Smooth muscle cell (in vitro differentiated cells): ENCODE measurements at regions not wholly inside any gene's neighbourhood (a gene's known extent, or its start where the extent isn't known, plus 50 kb on each side); places are given as distances from the start of the nearest gene placed in this dataset.

Experiments
- DNase-seq: peaks from one replicate; lab custom pipeline; 2025; ENCODE audit not compliant: unreplicated experiment; lab: John Stamatoyannopoulos, UW
- H2AFZ ChIP-seq: fragments of 200-600 bp; sonication (generic); 2 replicates; pipeline ENCODE4 v1.6.0; 2016; ENCODE audit warnings: antibody characterized with exemption, low read depth, mild to moderate bottlenecking
- H3F3A ChIP-seq: fragments of 200-600 bp; sonication (generic); 2 replicates; pipeline ENCODE4 v1.6.0; 2017; ENCODE audit warnings: antibody characterized with exemption, low read depth
- H3K27ac ChIP-seq: fragments of 200-600 bp; sonication (generic); 2 replicates; pipeline ENCODE4 v1.5.1; 2016; ENCODE audit warnings: low read depth, mild to moderate bottlenecking
- H3K27me3 ChIP-seq: fragments of 200-600 bp; sonication (generic); 2 replicates; pipeline ENCODE4 v1.6.1; 2016; ENCODE audit warnings: low read depth, mild to moderate bottlenecking
- H3K36me3 ChIP-seq: fragments of 200-600 bp; sonication (generic); 2 replicates; pipeline ENCODE4 v1.5.1; 2016; ENCODE audit warnings: low read depth
- H3K4me1 ChIP-seq: fragments of 200-600 bp; sonication (generic); 2 replicates; pipeline ENCODE4 v1.5.1; 2016; ENCODE audit warnings: low read depth
- H3K4me2 ChIP-seq: fragments of 200-600 bp; sonication (generic); 2 replicates; pipeline ENCODE4 v1.6.0; 2016; ENCODE audit warnings: mild to moderate bottlenecking
- H3K4me3 ChIP-seq: fragments of 200-600 bp; sonication (generic); 2 replicates; pipeline ENCODE4 v1.5.1; 2016; ENCODE audit warnings: mild to moderate bottlenecking
- H3K79me2 ChIP-seq: fragments of 200-600 bp; sonication (generic); 2 replicates; pipeline ENCODE4 v1.6.0; 2016; ENCODE audit warnings: low read depth, mild to moderate bottlenecking
- H3K9ac ChIP-seq: fragments of 200-600 bp; sonication (generic); 2 replicates; pipeline ENCODE4 v1.6.0; 2016; ENCODE audit warnings: low read depth
- H3K9me3 ChIP-seq: fragments of 200-600 bp; sonication (generic); replicated peaks from 2 replicates; pipeline ENCODE4 v1.5.1; 2016; ENCODE audit warnings: low read depth
- H4K20me1 ChIP-seq: fragments of 200-600 bp; sonication (generic); 2 replicates; pipeline ENCODE4 v1.6.0; 2016; ENCODE audit warnings: low read depth
- WGBS: methylation state at CpG from one replicate; pipeline ENCODE4 v1.1.7; 2016; ENCODE audit warnings: low lambda C conversion rate; 5-methylcytosine and 5-hydroxymethylcytosine counted together
- TF ChIP-seq, protein P1 (sequence below): fragments of 200-600 bp; sonication (generic); IDR thresholded peaks from 2 replicates; pipeline ENCODE4 v1.5.1; 2017; ENCODE audit warnings: borderline replicate concordance, mild to moderate bottlenecking, antibody characterized with exemption; ENCODE audit not compliant: insufficient read depth, poor library complexity, severe bottlenecking

DNA sequence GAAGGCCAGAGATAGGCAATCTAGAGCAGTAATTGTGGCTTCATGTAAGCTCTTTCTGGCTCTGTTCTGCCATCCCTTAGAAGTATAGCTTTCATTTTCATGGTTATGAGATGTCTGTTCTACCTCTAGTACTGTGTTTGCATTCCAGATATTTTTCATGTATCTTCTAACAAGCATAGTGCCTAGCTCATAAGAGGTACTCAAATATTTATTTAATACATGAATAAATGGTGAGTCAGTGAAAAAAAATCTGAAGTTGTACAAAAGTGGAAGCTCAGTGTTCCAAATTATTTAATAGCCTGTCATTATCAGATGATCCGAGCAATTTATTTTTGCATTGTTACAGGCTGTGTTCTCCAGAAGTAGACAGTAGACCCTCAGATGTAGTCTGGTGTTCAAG, 64.3 kb downstream of the OXSM start:
- no peak overlapping the region for H3K9ac ChIP-seq
- H3K79me2 ChIP-seq: no peaks in the 10 kb centered on the region
- 94% methylated on average over 1 of the region's 1 CpG for WGBS
- peak overlapping the region; percentile 49 for H3K4me2 ChIP-seq
- H3K27ac ChIP-seq: peak overlapping the region; percentile 71
- no peak for DNase-seq
- H3K4me1 ChIP-seq: no peaks in the 10 kb centered on the region
- no peaks in the 10 kb centered on the region for H4K20me1 ChIP-seq
- H3K4me3 ChIP-seq: no peak overlapping the region
- H3K36me3 ChIP-seq: no peaks in the 10 kb centered on the region
- H3K9me3 ChIP-seq: no peaks in the 10 kb centered on the region
- TF ChIP-seq, protein P1, sequence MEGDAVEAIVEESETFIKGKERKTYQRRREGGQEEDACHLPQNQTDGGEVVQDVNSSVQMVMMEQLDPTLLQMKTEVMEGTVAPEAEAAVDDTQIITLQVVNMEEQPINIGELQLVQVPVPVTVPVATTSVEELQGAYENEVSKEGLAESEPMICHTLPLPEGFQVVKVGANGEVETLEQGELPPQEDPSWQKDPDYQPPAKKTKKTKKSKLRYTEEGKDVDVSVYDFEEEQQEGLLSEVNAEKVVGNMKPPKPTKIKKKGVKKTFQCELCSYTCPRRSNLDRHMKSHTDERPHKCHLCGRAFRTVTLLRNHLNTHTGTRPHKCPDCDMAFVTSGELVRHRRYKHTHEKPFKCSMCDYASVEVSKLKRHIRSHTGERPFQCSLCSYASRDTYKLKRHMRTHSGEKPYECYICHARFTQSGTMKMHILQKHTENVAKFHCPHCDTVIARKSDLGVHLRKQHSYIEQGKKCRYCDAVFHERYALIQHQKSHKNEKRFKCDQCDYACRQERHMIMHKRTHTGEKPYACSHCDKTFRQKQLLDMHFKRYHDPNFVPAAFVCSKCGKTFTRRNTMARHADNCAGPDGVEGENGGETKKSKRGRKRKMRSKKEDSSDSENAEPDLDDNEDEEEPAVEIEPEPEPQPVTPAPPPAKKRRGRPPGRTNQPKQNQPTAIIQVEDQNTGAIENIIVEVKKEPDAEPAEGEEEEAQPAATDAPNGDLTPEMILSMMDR: no peak
- no peak overlapping the region for H2AFZ ChIP-seq
- no peaks in the 10 kb centered on the region for H3K27me3 ChIP-seq
- H3F3A ChIP-seq: peaks cover 6% of the 10 kb centered on the region

DNA sequence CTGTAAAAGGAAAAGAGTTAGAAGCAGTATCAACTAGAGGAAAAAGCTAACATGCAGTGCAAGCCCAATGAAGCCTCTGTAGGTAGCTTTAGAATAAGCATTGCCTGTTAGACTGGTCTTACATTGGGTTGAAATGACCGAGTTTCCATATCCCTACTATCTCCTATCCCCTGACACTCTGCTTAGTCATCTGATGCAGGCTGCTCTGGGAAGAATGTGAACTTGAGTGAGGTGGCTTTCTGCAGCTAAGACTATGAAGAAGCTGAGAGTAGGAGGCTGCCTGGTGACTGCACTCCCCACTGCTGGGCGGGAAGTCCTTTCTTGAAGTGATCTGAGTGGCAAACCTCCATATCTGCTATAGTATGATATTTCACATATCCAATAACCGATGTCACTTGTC, 64.7 kb downstream of the OXSM start:
- no peaks in the 10 kb centered on the region for H3K27me3 ChIP-seq

DNA sequence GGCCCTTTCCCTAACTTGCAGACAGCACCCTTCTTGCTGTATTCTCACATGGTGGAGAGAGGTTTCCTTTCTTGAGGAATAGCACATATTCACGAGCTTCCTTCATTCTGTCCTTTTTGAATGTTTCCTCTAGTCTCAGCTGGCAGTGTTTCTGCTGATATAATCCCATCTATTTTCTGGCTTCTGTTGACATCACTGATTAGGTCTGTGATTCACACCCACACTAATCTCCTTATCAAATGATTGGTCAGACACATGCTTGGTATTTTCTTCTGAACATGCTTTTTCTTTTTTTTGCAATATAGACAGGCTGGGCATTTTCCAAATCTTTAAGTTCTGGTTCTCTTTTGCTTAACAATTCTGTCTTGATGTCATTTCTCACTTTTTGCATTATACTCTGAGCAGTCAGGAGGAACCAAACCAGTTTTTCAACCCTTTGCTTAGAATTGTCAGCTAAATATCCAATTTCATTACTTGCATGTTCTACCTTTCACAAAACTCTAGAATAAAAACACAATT, 65.4 kb downstream of the OXSM start:
- TF ChIP-seq, protein P1: no peak
- Histone ChIP-seq H3K9ac (no peak overlapping the region), H3K4me3 (no peak overlapping the region), H3K36me3 (peaks cover 5% of the 10 kb centered on the region), H3K79me2 (no peaks in the 10 kb centered on the region), H3F3A (peaks cover 6% of the 10 kb centered on the region), H2AFZ (no peak overlapping the region), H3K27me3 (no peaks in the 10 kb centered on the region), H4K20me1 (no peaks in the 10 kb centered on the region), H3K9me3 (no peaks in the 10 kb centered on the region), H3K4me2 (peak overlapping the region; percentile 50), H3K27ac (peak overlapping the region; percentile 71), H3K4me1 (no peaks in the 10 kb centered on the region)
- DNase-seq: no peak
- WGBS: 11% methylated on average over 1 of the region's 1 CpG

More for the DNA sequence above, 64.7 kb downstream of the OXSM start:
- no peak overlapping the region for H3K4me3 ChIP-seq
- no peaks in the 10 kb centered on the region for H4K20me1 ChIP-seq
- peak overlapping the region; percentile 50 for H3K4me2 ChIP-seq
- H3K79me2 ChIP-seq: no peaks in the 10 kb centered on the region
- H3K9me3 ChIP-seq: no peaks in the 10 kb centered on the region
- no peaks in the 10 kb centered on the region for H3K4me1 ChIP-seq
- no peaks in the 10 kb centered on the region for H3K36me3 ChIP-seq
- H3F3A ChIP-seq: peaks cover 6% of the 10 kb centered on the region
- H3K27ac ChIP-seq: peak overlapping the region; percentile 71
- TF ChIP-seq, protein P1: no peak
- 39% methylated on average over 3 of the region's 3 CpGs for WGBS
- no peak overlapping the region for H3K9ac ChIP-seq
- DNase-seq: no peak
- H2AFZ ChIP-seq: no peak overlapping the region

DNA sequence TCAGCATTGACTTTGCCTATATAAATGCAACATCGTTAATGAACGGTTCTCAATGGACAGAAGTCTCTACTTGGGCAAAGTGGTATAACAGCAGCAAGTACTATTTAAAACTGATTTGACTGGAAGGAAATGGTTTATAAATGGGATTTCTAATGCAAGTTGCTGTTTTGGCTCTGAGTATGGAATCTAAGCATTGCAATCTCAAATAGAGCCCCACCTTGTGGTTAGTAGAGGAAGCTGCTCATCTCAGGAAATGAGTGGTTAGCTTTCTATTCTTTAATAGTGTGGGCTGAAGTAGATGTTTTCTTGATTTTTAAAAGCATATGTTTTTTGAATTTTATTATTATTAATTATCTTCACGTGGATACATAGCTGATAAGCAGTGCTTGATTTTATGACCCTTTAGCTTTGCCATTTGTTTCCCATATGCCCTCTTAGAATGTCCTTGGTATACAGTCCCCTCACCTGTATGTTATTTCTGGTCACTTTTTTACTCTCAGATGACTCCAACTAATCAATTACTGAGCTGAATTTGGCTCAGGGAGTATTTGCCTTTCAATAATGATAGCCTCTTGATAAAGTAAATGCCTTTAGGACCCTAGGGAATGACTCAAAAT, 67.1 kb downstream of the OXSM start:
- no peaks in the 10 kb centered on the region for H3K9me3 ChIP-seq
- TF ChIP-seq, protein P1: peak; percentile 62
- no peaks in the 10 kb centered on the region for H3K79me2 ChIP-seq
- no peak overlapping the region for H3K9ac ChIP-seq
- no peak overlapping the region for H3K4me3 ChIP-seq
- DNase-seq: no peak
- peaks cover 6% of the 10 kb centered on the region for H3F3A ChIP-seq
- peaks cover 5% of the 10 kb centered on the region for H3K36me3 ChIP-seq
- H4K20me1 ChIP-seq: no peaks in the 10 kb centered on the region
- no peak overlapping the region for H3K27ac ChIP-seq
- no peak overlapping the region for H3K4me2 ChIP-seq
- WGBS: 59% methylated on average over 3 of the region's 3 CpGs
- no peak overlapping the region for H2AFZ ChIP-seq
- no peaks in the 10 kb centered on the region for H3K27me3 ChIP-seq
- H3K4me1 ChIP-seq: no peaks in the 10 kb centered on the region
